SK-N-SH (cell line): ENCODE measurements at regions not wholly inside any gene's neighbourhood (a gene's known extent, or its start where the extent isn't known, plus 50 kb on each side); places are given as distances from the start of the nearest gene placed in this dataset.

Source experiments
- CTCF ChIA-PET: fragments of 300-600, 350-600 bp; formaldehyde crosslinking; extraction: SDS; loops from one replicate; lab custom pipeline; 2021; lab: Yijun Ruan, JAX
- POLR2A ChIA-PET: fragments of 350-600 bp; sonication (Branson Sonifier 250); formaldehyde crosslinking; extraction: SDS; loops from one replicate; lab custom pipeline; 2020; ENCODE audit warnings: antibody characterized with exemption, inconsistent platforms; lab: Yijun Ruan, JAX
- DNase-seq: peaks from one replicate; pipeline ENCODE4 v3.0.0; 2012
- H2AFZ ChIP-seq: fragments of 200-600 bp; sonication (generic); 2 replicates; pipeline ENCODE4 v1.8.1; 2016; ENCODE audit warnings: antibody characterized with exemption, mild to moderate bottlenecking, low read depth
- H3F3A ChIP-seq: fragments of 200-600 bp; sonication (generic); replicated peaks from 2 replicates; pipeline ENCODE3; 2016; ENCODE audit warnings: antibody characterized with exemption, mild to moderate bottlenecking; ENCODE audit not compliant: insufficient read depth
- H3K27ac ChIP-seq, 2 experiments: fragments of 200-500 bp in 1 of 2; fragments of 200-600 bp in 1 of 2; sonication (Bioruptor generic) in 1 of 2; sonication (generic), shearing (Covaris generic) in 1 of 2; 2 replicates each; pipeline versions ENCODE4 v1.5.1 to v1.6.1; 2014 to 2016; ENCODE audit warnings: low read depth in 2 of 2, inconsistent platforms in 1 of 2, low read length in 1 of 2, mild to moderate bottlenecking in 1 of 2, mixed read lengths in 1 of 2
- H3K27me3 ChIP-seq: fragments of 200-600 bp; sonication (generic), shearing (Covaris generic); 2 replicates; pipeline ENCODE4 v1.6.1; 2016; ENCODE audit warnings: mixed run types; ENCODE audit not compliant: insufficient read depth
- H3K36me3 ChIP-seq, 2 experiments: fragments of 200-500 bp in 1 of 2; fragments of 200-600 bp in 1 of 2; sonication (Bioruptor generic) in 1 of 2; sonication (generic) in 1 of 2; replicated peaks in 1 of 2; 2 replicates each; pipeline versions ENCODE3 to v1.5.1; 2014 to 2016; ENCODE audit warnings: low read length in 1 of 2, mild to moderate bottlenecking in 1 of 2; ENCODE audit not compliant: insufficient read depth in 2 of 2, control insufficient read depth in 1 of 2
- H3K4me1 ChIP-seq, 2 experiments: fragments of 200-500 bp in 1 of 2; fragments of 200-600 bp in 1 of 2; sonication (Bioruptor generic) in 1 of 2; sonication (generic), shearing (Covaris generic) in 1 of 2; 2 replicates each; pipeline versions ENCODE4 v1.5.1 to v1.6.1; 2014 to 2016; ENCODE audit warnings: low read depth in 1 of 2, low read length in 1 of 2, mixed run types in 1 of 2; ENCODE audit not compliant: insufficient read depth in 2 of 2, control insufficient read depth in 1 of 2
- H3K4me2 ChIP-seq: fragments of 200-600 bp; sonication (generic), shearing (Covaris generic); 2 replicates; pipeline ENCODE4 v1.6.1; 2017; ENCODE audit warnings: mixed run types
- H3K4me3 ChIP-seq, 2 experiments: fragments of 200-500 bp in 1 of 2; fragments of 200-600 bp in 1 of 2; sonication (Bioruptor generic) in 1 of 2; sonication (generic), shearing (Covaris generic) in 1 of 2; 2 replicates each; pipeline versions ENCODE4 v1.5.1 to v1.8.1; 2014 to 2016; ENCODE audit warnings: low read depth in 2 of 2, inconsistent platforms in 1 of 2, low read length in 1 of 2, mild to moderate bottlenecking in 1 of 2, mixed read lengths in 1 of 2, moderate library complexity in 1 of 2
- H3K79me2 ChIP-seq: fragments of 200-600 bp; sonication (generic); 2 replicates; pipeline ENCODE4 v1.8.1; 2017; ENCODE audit warnings: mild to moderate bottlenecking; ENCODE audit not compliant: insufficient read depth
- H3K9ac ChIP-seq: fragments of 200-600 bp; sonication (generic); 2 replicates; pipeline ENCODE4 v1.6.1; 2017; ENCODE audit warnings: mixed run types
- H3K9me2 ChIP-seq: fragments of 200-600 bp; sonication (generic); 2 replicates; pipeline ENCODE4 v1.6.1; 2017; ENCODE audit warnings: mixed run types
- H3K9me3 ChIP-seq: fragments of 200-600 bp; sonication (generic); 2 replicates; pipeline ENCODE4 v1.6.1; 2017; ENCODE audit warnings: mixed run types, mild to moderate bottlenecking, moderate library complexity
- H4K20me1 ChIP-seq: fragments of 200-600 bp; sonication (generic); 2 replicates; pipeline ENCODE4 v1.6.1; 2017; ENCODE audit warnings: mild to moderate bottlenecking, mixed run types; ENCODE audit not compliant: insufficient read depth
- EP300 ChIP-seq, 2 experiments: IDR thresholded peaks; 2 replicates each; pipeline versions ENCODE4 v1.4.0 to v1.6.1; 2012; ENCODE audit warnings: borderline replicate concordance in 1 of 2, low read depth in 1 of 2, low read length in 1 of 2
- FOXM1 ChIP-seq: IDR thresholded peaks from 2 replicates; pipeline ENCODE4 v1.4.0; 2012; ENCODE audit warnings: low read depth, mild to moderate bottlenecking
- GATA2 ChIP-seq: sonication (generic); formaldehyde crosslinking; IDR thresholded peaks from 2 replicates; pipeline ENCODE4 v1.5.0; 2020; ENCODE audit warnings: mild to moderate bottlenecking, missing genetic modification reagents
- MEF2A ChIP-seq: IDR thresholded peaks from 2 replicates; pipeline ENCODE4 v1.4.0; 2012; ENCODE audit warnings: low read depth, borderline replicate concordance
- NFIC ChIP-seq: IDR thresholded peaks from 2 replicates; pipeline ENCODE4 v1.4.0; 2012; ENCODE audit warnings: borderline replicate concordance
- POLR2AphosphoS5 ChIP-seq: IDR thresholded peaks from 2 replicates; pipeline ENCODE4 v1.6.1; 2012; ENCODE audit warnings: low read depth, low read length
- REST ChIP-seq: IDR thresholded peaks from 2 replicates; pipeline ENCODE4 v1.6.1; 2012; ENCODE audit warnings: mild to moderate bottlenecking, low read depth, low read length, moderate library complexity
- TEAD4 ChIP-seq: IDR thresholded peaks from 2 replicates; pipeline ENCODE4 v1.4.0; 2012; ENCODE audit warnings: mild to moderate bottlenecking, borderline replicate concordance; ENCODE audit not compliant: insufficient read depth
- WGBS: methylation state at CpG from one replicate; pipeline ENCODE4 v1.1.6; 2017; ENCODE audit warnings: low lambda C conversion rate; 5-methylcytosine and 5-hydroxymethylcytosine counted together
- TF ChIP-seq, protein P1 (sequence below): IDR thresholded peaks from 2 replicates; pipeline ENCODE4 v1.4.0; 2012; ENCODE audit warnings: low read depth, borderline replicate concordance

GRCh38 chr6:19892260-19892659 lies 55.1 kb downstream of the ID4 start:
- no peak for DNase-seq
- Histone ChIP-seq H3K27ac (no peak overlapping the region), H3K4me3 (no peak overlapping the region), H3K79me2 (no peaks in the 10 kb centered on the region), H3K4me1 (no peaks in the 10 kb centered on the region), H3K27me3 (no peaks in the 10 kb centered on the region), H3K9me2 (no peaks in the 10 kb centered on the region), H4K20me1 (no peaks in the 10 kb centered on the region), H3K9me3 (no peaks in the 10 kb centered on the region), H3F3A (no peaks in the 10 kb centered on the region), H3K9ac (no peak overlapping the region), H3K4me2 (no peak overlapping the region), H3K36me3 (no peaks in the 10 kb centered on the region), H2AFZ (no peak overlapping the region)
- CTCF ChIA-PET: no interaction called here
- 32% methylated on average over 4 of the region's 9 CpGs for WGBS
- POLR2A ChIA-PET: no interaction called here
- TF ChIP-seq NFIC (no peak), MEF2A (no peak), POLR2AphosphoS5 (no peak), REST (no peak)
- TF ChIP-seq, protein P1, sequence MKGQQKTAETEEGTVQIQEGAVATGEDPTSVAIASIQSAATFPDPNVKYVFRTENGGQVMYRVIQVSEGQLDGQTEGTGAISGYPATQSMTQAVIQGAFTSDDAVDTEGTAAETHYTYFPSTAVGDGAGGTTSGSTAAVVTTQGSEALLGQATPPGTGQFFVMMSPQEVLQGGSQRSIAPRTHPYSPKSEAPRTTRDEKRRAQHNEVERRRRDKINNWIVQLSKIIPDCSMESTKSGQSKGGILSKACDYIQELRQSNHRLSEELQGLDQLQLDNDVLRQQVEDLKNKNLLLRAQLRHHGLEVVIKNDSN: no peak

GRCh38 chr6:19895866-19896692 lies 58.9 kb downstream of the ID4 start:
- H3F3A ChIP-seq: no peaks in the 10 kb centered on the region
- no peaks in the 10 kb centered on the region for H3K27me3 ChIP-seq
- no peak for DNase-seq
- H3K9me2 ChIP-seq: no peaks in the 10 kb centered on the region
- H3K79me2 ChIP-seq: no peaks in the 10 kb centered on the region
- TF ChIP-seq POLR2AphosphoS5: no peak
- no peak for TF ChIP-seq GATA2 (CRISPR knock-in tag)
- TF ChIP-seq TEAD4: no peak
- TF ChIP-seq FOXM1: no peak
- TF ChIP-seq EP300 (IDR thresholded peaks at IDR 0.05; ENCODE audit: borderline replicate concordance in 1 of 2, low read depth in 1 of 2, low read length in 1 of 2): no peak
- no peak overlapping the region for H3K4me2 ChIP-seq
- H3K36me3 ChIP-seq: no peaks in the 10 kb centered on the region
- no peaks in the 10 kb centered on the region for H4K20me1 ChIP-seq
- H3K9me3 ChIP-seq: no peaks in the 10 kb centered on the region
- CTCF ChIA-PET: interaction anchor here (1.2 kb wide), 1 partner anchor 45 kb away, joined by 3 read pairs; no protein-coding TSS in a partner anchor
- H3K4me1 ChIP-seq: no peaks in the 10 kb centered on the region
- no peak overlapping the region for H2AFZ ChIP-seq
- no peak overlapping the region for H3K4me3 ChIP-seq
- H3K27ac ChIP-seq: no peak overlapping the region
- 18% methylated on average over 9 of the region's 9 CpGs for WGBS
- H3K9ac ChIP-seq: no peak overlapping the region
- POLR2A ChIA-PET: no interaction called here
